Activated CD4-positive, alpha-beta memory T cell treated with anti-CD3 and anti-CD28 coated beads for 36 hours (primary cell): ENCODE measurements at regions not wholly inside any gene's neighbourhood (a gene's known extent, or its start where the extent isn't known, plus 50 kb on each side); places are given as distances from the start of the nearest gene placed in this dataset.

ENCODE experiments used
- CTCF ChIA-PET: fragments of 350-600 bp; sonication (Branson Sonifier 250); formaldehyde crosslinking; loops from one replicate; lab custom pipeline; 2021; ENCODE audit warnings: antibody characterized with exemption, inconsistent platforms; lab: Charles Lee
- POLR2A ChIA-PET: fragments of 350-600 bp; sonication (Branson Sonifier 250); formaldehyde crosslinking; loops from one replicate; lab custom pipeline; 2021; ENCODE audit warnings: antibody characterized with exemption; lab: Charles Lee
- DNase-seq: peaks from one replicate; pipeline ENCODE4 v3.0.0-alpha.2; 2020
- H3K27ac Mint-ChIP-seq: one replicate; pipeline ENCODE4 v1.8.0; 2021; ENCODE audit warnings: mixed read lengths
- H3K27me3 Mint-ChIP-seq: one replicate; pipeline ENCODE4 v1.8.0; 2021; ENCODE audit warnings: mixed read lengths
- H3K36me3 Mint-ChIP-seq: one replicate; pipeline ENCODE4 v1.8.0; 2021; ENCODE audit warnings: mixed read lengths
- H3K4me1 Mint-ChIP-seq: one replicate; pipeline ENCODE4 v1.8.0; 2021; ENCODE audit warnings: low read depth, mixed read lengths
- H3K4me3 Mint-ChIP-seq: one replicate; pipeline ENCODE4 v1.8.0; 2021; ENCODE audit warnings: mild to moderate bottlenecking, mixed read lengths
- H3K9me3 Mint-ChIP-seq: one replicate; pipeline ENCODE4 v1.8.0; 2021; ENCODE audit warnings: mixed read lengths
- intact Hi-C: fragments of 100-400 bp; cut with micrococcal nuclease; formaldehyde crosslinking; loops from one replicate; pipeline ENCODE4 v1.15.1; 2023

DNA sequence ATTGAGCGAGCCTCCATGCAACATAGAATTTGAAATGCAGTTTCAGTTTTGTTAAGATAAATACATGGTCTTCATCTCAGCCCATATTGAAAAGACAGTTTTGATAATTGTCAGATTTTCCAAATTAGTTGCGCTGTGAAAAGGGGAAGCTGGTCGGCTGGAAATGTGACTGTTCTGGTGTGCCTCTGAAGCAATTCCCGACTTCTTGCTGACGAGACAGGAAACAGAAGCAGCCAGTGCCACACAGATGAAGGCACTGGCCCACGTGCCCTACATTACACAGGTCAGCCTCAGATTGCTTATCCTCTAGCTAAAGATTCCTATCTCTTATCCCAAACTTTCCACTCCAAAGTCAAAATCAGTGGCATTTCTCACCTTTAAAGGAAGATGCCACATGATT, 214.1 kb upstream of the TLE4 start:
- no peak for DNase-seq
- no peaks in the 10 kb centered on the region for H3K9me3 Mint-ChIP-seq
- ChIA-PET POLR2A (no interaction called here), CTCF (no interaction called here)
- no peaks in the 10 kb centered on the region for H3K36me3 Mint-ChIP-seq
- H3K4me1 Mint-ChIP-seq: no peaks in the 10 kb centered on the region
- H3K27ac Mint-ChIP-seq: no peak overlapping the region
- no peak overlapping the region for H3K4me3 Mint-ChIP-seq
- intact Hi-C loops: no loop called here
- peaks cover 17% of the 10 kb centered on the region for H3K27me3 Mint-ChIP-seq

DNA sequence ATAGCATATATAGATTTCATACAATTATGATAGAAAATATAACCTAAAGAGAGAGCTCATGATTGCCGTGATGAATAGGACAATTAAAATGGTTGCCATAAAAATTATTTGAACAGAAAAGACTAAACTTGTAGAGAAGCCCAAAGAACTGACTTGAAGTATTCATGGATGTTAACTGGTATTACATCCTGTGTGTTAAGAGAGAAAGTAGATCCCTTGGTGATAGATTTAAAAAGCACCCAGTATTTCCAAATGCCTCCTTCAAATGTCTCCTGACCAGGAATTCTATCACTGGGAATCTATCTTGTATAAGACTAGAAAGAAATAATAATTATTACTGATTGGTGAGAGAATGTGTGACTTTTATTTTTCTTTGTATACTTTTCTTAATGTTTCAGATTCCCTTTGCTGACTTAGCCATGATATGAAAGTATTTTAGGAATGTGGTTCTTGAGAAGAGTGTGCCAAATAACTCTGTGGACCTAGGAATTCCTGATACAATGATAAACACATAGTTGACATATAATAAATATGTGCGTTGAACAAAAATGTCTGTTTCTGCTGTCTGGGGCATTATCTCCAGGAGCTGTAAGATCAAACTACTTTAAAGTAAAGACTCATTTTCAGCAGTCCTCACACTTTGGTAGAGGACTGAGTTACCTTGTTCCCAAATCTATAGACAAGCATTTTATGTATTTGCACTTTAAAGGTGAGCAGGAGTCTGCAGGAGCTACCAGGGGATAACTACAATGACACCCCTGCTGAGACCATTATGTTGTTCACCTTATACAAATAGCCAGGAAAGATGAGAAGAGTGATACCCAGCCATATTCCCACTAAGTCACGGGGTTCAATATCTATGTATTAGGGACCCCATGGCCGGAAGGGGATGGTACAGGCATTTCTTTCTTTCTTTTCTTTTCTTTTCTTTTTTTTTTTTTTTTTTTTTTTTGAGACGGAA, 211.1 kb upstream of the TLE4 start:
- CTCF ChIA-PET: no interaction called here
- H3K36me3 Mint-ChIP-seq: no peaks in the 10 kb centered on the region
- no peak for DNase-seq
- no peak overlapping the region for H3K4me3 Mint-ChIP-seq
- H3K4me1 Mint-ChIP-seq: no peaks in the 10 kb centered on the region
- no peak overlapping the region for H3K27ac Mint-ChIP-seq
- no peaks in the 10 kb centered on the region for H3K9me3 Mint-ChIP-seq
- intact Hi-C loops: no loop called here
- peaks cover 17% of the 10 kb centered on the region for H3K27me3 Mint-ChIP-seq
- POLR2A ChIA-PET: no interaction called here

DNA sequence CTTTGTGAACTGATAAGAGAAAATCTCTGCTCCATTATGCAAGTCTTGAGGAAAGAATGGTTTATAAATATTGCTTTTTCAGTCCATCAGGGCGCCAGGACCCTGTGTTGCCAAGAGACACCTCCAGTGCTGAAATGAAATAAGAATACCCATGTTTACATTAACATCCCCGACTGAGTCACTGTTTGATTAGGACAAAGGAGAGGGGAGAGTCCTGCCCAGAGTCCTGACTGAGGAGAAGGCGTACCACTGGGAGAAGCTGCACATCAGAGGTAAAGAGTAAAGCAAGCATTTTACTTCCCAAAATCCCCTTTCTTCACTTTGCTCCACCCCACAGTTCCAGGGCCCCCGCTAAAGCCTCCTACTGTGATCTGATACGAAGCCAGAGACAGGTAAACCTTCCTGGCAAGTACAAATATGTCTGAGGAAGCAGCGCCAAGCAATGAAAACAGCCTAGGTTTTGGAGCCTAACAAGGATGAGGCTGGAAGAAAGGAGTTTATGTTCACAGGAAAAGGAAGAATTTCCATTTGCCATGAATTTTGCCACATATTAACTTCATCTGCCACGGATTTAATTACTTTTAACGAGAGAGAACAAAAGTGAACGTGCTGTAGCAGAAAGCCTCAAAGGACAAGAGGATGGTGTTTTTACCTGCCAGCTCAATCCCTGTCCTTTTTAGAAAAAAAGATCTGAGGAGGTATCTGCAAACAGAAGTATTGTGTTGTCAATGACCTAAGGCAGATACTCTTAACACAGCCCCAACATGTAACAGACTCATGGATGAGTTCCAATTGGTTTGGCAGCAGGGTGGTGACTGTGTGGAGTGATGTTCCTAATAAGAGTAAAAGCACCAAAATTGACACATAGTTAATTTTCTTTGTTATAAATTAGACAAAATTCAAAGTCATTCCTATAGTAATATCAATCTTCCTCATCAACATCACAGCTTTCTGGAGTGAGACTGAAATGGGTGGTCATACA, 209.4 kb upstream of the TLE4 start:
- Mint-ChIP-seq H3K9me3 (no peaks in the 10 kb centered on the region), H3K36me3 (no peaks in the 10 kb centered on the region), H3K27ac (no peak overlapping the region), H3K4me1 (no peaks in the 10 kb centered on the region), H3K27me3 (peaks cover 13% of the 10 kb centered on the region), H3K4me3 (no peak overlapping the region)
- no peak for DNase-seq
- ChIA-PET CTCF (no interaction called here), POLR2A (no interaction called here)
- intact Hi-C loops: no loop called here

DNA sequence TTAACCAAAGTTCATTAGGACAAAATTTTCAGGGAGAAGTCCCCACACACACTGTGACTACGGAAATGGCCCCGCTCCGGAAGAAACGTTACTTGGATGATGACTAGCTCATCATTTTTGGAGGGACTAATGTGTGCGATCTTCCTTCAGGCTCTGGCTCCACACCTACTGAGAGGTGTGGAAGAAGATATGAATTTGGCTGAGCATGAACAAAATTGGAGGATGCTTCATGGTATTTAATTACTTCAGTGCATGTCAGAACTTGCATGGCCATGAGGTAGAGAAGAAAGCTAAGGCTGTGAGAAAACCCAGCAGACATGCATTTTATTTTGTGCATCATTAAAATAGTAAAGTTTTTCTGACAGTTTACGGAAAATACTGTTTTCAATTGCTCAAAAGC, 202.1 kb upstream of the TLE4 start:
- no peaks in the 10 kb centered on the region for H3K4me1 Mint-ChIP-seq
- DNase-seq: no peak
- no peak overlapping the region for H3K27ac Mint-ChIP-seq
- no peaks in the 10 kb centered on the region for H3K9me3 Mint-ChIP-seq
- H3K36me3 Mint-ChIP-seq: no peaks in the 10 kb centered on the region
- no peak overlapping the region for H3K4me3 Mint-ChIP-seq
- ChIA-PET POLR2A (no interaction called here), CTCF (no interaction called here)
- peaks cover 3% of the 10 kb centered on the region for H3K27me3 Mint-ChIP-seq
- intact Hi-C loops: no loop called here

DNA sequence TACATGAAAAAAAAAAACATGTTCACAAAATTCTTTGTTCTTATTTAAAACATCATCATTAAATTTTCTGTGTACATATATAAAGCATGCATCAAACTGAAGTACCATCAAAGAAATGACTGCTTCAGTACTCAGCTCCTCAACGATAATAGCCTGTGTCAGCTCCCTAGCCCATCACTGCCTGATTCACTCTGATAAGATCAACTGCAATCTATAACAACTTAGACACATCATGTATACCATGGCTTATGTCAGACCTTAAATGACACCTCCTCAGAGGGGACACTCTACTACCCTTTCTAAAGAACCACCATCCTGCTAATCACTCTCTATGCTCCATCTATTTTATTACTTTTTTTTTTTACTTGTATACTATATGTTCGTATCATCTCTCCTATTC, 200.5 kb upstream of the TLE4 start:
- peaks cover 3% of the 10 kb centered on the region for H3K27me3 Mint-ChIP-seq
- H3K27ac Mint-ChIP-seq: no peak overlapping the region
- POLR2A ChIA-PET: no interaction called here
- DNase-seq: no peak
- no peaks in the 10 kb centered on the region for H3K9me3 Mint-ChIP-seq
- H3K36me3 Mint-ChIP-seq: no peaks in the 10 kb centered on the region
- H3K4me3 Mint-ChIP-seq: no peak overlapping the region
- CTCF ChIA-PET: no interaction called here
- intact Hi-C loops: no loop called here
- H3K4me1 Mint-ChIP-seq: no peaks in the 10 kb centered on the region

- ChIA-PET POLR2A (no interaction called here), CTCF (no interaction called here)
- no peaks in the 10 kb centered on the region for H3K4me1 Mint-ChIP-seq
- H3K27me3 Mint-ChIP-seq: peaks cover 3% of the 10 kb centered on the region
- no peak for DNase-seq
- no peaks in the 10 kb centered on the region for H3K9me3 Mint-ChIP-seq
- no peak overlapping the region for H3K27ac Mint-ChIP-seq
- intact Hi-C loops: no loop called here
- H3K36me3 Mint-ChIP-seq: no peaks in the 10 kb centered on the region
- no peak overlapping the region for H3K4me3 Mint-ChIP-seq
These were observed 199.7 kb upstream of the TLE4 start for GRCh38 chr9:79371948-79372555.

DNA sequence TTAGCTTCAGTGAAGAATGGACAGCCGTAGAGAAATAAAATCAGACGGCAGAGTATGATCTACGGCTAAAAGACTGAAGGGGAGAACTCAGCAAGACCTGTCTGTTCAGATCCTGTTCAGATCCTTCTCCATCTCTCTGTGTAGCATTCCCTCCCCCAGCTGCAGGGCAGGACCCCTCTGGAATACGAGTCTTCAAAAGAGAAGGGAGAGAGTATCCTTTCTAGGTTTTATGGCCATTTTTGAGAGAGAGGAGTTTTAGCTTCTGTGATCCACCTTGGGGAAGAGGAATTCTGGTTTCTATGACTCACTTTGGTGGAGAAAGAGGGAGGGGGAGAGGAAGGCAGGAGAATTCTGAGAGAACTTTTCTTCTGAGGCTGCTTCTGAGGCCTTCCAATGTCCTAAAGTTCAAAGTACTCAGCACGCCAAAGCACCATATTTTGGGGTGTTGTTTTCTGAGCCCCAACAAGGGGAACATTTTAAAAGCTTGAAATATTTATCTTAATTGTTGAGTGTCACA, 194.4 kb upstream of the TLE4 start:
- H3K27ac Mint-ChIP-seq: no peak overlapping the region
- H3K27me3 Mint-ChIP-seq: peaks cover 1% of the 10 kb centered on the region
- no peak for DNase-seq
- H3K36me3 Mint-ChIP-seq: no peaks in the 10 kb centered on the region
- H3K4me1 Mint-ChIP-seq: no peaks in the 10 kb centered on the region
- POLR2A ChIA-PET: no interaction called here
- no peak overlapping the region for H3K4me3 Mint-ChIP-seq
- CTCF ChIA-PET: no interaction called here
- intact Hi-C loops: no loop called here
- peaks cover 3% of the 10 kb centered on the region for H3K9me3 Mint-ChIP-seq

DNA sequence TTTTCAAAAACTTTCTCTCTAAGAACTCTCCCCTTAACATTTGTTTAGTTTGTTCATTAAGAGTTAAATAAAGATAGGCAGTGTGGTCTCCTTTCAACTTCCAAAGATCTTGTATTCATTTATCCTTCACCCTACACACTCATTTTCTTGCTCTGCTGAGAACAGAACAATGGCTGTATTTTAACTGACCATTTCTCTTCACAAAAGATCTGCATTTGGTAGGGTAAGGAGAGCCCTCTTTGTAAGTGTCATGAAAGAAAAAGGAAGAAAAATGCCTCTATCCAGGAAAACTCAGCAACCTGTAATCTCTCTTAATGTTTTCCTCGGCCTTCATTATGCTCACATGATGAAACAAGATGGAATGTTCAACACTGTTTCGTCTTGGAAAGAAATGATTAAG, 193.7 kb upstream of the TLE4 start:
- H3K27ac Mint-ChIP-seq: no peak overlapping the region
- peaks cover 3% of the 10 kb centered on the region for H3K9me3 Mint-ChIP-seq
- no peaks in the 10 kb centered on the region for H3K4me1 Mint-ChIP-seq
- no peaks in the 10 kb centered on the region for H3K36me3 Mint-ChIP-seq
- ChIA-PET CTCF (no interaction called here), POLR2A (no interaction called here)
- DNase-seq: no peak
- H3K27me3 Mint-ChIP-seq: peaks cover 1% of the 10 kb centered on the region
- no peak overlapping the region for H3K4me3 Mint-ChIP-seq
- intact Hi-C loops: no loop called here

DNA sequence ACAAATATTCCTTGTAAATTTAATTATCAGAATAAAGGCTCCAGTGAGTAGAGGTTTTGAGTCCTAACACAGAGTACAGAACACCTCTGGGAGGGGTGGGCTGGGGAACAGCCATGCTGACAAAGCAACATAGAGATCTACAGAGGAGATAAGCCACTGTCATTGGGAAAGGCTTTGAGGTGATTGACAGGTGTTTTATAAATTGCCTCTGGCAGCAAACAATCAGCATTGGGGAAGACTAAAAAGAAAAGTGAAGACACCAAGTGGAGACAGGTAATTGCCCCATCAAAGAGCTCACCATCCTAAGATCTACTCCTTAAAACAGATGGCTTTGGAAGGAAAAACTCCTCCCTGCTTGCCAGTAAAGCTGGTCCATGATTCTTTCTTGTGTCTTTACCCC, 189.7 kb upstream of the TLE4 start:
- ChIA-PET POLR2A (no interaction called here), CTCF (no interaction called here)
- Mint-ChIP-seq H3K4me3 (no peak overlapping the region), H3K27ac (no peak overlapping the region), H3K9me3 (peaks cover 3% of the 10 kb centered on the region), H3K27me3 (peaks cover 4% of the 10 kb centered on the region), H3K36me3 (no peaks in the 10 kb centered on the region), H3K4me1 (no peaks in the 10 kb centered on the region)
- intact Hi-C loops: no loop called here
- DNase-seq: no peak

- Mint-ChIP-seq H3K9me3 (peaks cover 3% of the 10 kb centered on the region), H3K36me3 (no peaks in the 10 kb centered on the region), H3K27me3 (peaks cover 4% of the 10 kb centered on the region), H3K4me3 (no peak overlapping the region), H3K27ac (no peak overlapping the region), H3K4me1 (no peaks in the 10 kb centered on the region)
- intact Hi-C loops: no loop called here
- POLR2A ChIA-PET: no interaction called here
- CTCF ChIA-PET: no interaction called here
- no peak for DNase-seq
These were observed 189.3 kb upstream of the TLE4 start for GRCh38 chr9:79382458-79382857.

DNA sequence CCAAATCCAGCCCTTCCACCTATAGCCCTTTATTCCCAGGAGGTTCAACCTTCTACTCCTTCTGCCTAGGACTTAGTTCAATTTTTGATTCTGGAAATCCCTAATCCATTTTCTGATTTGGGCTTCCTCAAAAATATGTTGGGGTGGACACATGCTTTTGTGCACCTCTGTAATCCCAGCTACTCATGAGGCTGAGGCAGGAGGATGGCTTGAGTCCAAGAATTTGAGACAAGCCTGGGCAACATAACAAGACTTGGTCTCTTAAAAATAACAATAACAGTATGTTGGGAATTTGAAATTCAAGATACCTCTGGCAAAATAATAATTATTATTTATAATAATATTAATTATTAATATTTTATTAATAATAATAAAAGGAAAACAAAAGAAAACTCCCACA, 188.7 kb upstream of the TLE4 start:
- ChIA-PET POLR2A (no interaction called here), CTCF (no interaction called here)
- no peaks in the 10 kb centered on the region for H3K4me1 Mint-ChIP-seq
- H3K27ac Mint-ChIP-seq: no peak overlapping the region
- no peak overlapping the region for H3K4me3 Mint-ChIP-seq
- H3K9me3 Mint-ChIP-seq: peaks cover 3% of the 10 kb centered on the region
- no peaks in the 10 kb centered on the region for H3K36me3 Mint-ChIP-seq
- peaks cover 4% of the 10 kb centered on the region for H3K27me3 Mint-ChIP-seq
- intact Hi-C loops: no loop called here
- no peak for DNase-seq

DNA sequence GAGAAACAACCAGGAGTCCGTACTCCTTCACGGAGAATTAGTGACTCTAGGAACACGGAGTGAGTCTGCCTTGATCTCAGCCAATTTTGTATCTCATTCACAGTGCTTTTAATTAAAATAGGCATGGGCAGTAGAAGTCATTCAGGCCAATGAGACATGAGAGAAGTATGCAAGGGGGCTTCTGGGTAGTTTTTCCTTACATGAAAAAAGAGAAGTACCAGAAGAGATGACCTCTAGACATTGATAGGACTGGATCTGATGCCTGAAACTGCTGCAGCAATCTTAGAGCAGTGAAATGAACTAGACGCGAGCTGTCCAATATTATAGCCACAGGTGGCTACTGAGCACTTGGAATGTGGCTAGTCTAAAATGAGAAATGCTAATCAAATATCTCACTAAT, 187.7 kb upstream of the TLE4 start:
- Mint-ChIP-seq H3K27me3 (peaks cover 4% of the 10 kb centered on the region), H3K36me3 (no peaks in the 10 kb centered on the region), H3K9me3 (peaks cover 3% of the 10 kb centered on the region), H3K4me1 (no peaks in the 10 kb centered on the region), H3K27ac (no peak overlapping the region), H3K4me3 (no peak overlapping the region)
- POLR2A ChIA-PET: no interaction called here
- intact Hi-C loops: no loop called here
- no peak for DNase-seq
- CTCF ChIA-PET: no interaction called here
